Activated naive CD4-positive, alpha-beta T cell treated with anti-CD3 and anti-CD28 coated beads for 36 hours (primary cell): ENCODE measurements at regions not wholly inside any gene's neighbourhood (a gene's known extent, or its start where the extent isn't known, plus 50 kb on each side); places are given as distances from the start of the nearest gene placed in this dataset.
"Not testable (repeated sequence)": the region's sequence is repeated elsewhere in the genome, so short reads cannot be mapped to it uniquely, and the experiment has no call there.

Source experiments
- CTCF ChIA-PET: fragments of 350-600 bp; sonication (Branson Sonifier 250); formaldehyde crosslinking; loops from one replicate; lab custom pipeline; 2021; ENCODE audit warnings: antibody characterized with exemption; lab: Charles Lee
- DNase-seq: peaks from one replicate; pipeline ENCODE4 v3.0.0-alpha.2; 2020
- H3K27ac Mint-ChIP-seq: one replicate; pipeline ENCODE4 v1.8.0; 2021; ENCODE audit warnings: mild to moderate bottlenecking, mixed read lengths
- H3K27me3 Mint-ChIP-seq: one replicate; pipeline ENCODE4 v1.8.0; 2021; ENCODE audit warnings: low read depth, mixed read lengths
- H3K36me3 Mint-ChIP-seq: one replicate; pipeline ENCODE4 v1.8.0; 2021; ENCODE audit warnings: low read depth, mixed read lengths
- H3K4me1 Mint-ChIP-seq: one replicate; pipeline ENCODE4 v1.8.0; 2021; ENCODE audit warnings: low read depth, mixed read lengths
- H3K4me3 Mint-ChIP-seq: one replicate; pipeline ENCODE4 v1.8.0; 2021; ENCODE audit warnings: mild to moderate bottlenecking, moderate library complexity, mixed read lengths
- H3K9me3 Mint-ChIP-seq: one replicate; pipeline ENCODE4 v1.8.0; 2021; ENCODE audit warnings: mixed read lengths
- intact Hi-C: fragments of 100-400 bp; cut with micrococcal nuclease; formaldehyde crosslinking; loops from one replicate; pipeline ENCODE4 v1.15.1; 2023

DNA sequence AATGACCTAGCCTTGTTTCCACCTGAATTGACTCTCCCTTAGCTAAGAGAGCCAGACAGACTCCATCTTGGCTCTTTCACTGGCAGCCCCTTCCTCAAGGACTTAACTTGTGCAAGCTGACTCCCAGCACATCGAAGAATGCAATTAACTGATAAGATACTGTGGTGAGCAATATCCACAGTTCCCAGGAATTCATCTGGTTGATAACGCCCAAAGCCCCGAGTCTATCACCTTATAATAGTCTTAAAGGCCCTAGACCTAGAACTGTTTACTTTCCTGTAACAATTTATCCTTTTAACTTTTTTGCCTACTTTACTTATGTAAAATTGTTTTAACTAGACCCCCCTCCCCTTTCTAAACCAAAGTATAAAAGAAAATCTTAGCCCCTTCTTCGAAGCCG lies 130.1 kb upstream of the ROPN1B start:
- H3K9me3 Mint-ChIP-seq, H3K4me3 Mint-ChIP-seq, H3K27ac Mint-ChIP-seq, H3K27me3 Mint-ChIP-seq, H3K4me1 Mint-ChIP-seq, DNase-seq, H3K36me3 Mint-ChIP-seq, intact Hi-C loops, CTCF ChIA-PET: not testable (repeated sequence)

DNA sequence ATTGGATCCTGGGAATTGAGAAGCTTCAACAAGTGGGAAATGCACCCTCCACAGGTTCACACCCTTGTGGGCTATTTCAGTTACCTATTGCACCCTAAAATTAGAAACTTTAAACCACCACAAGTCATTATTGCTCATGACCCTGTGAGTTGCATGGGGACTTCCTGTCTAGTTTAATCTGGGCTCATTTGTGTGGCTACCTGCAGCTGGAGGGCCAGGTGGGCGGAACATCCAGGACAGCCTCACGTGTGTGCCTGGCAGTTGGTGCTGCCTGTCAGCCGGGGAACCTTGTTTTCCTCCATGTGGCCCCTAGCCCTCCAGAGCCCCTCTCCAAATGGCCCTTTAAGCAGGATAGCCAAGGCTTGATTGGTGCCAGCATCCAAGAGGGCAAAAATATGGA lies 128.5 kb upstream of the ROPN1B start:
- intact Hi-C loops, H3K4me3 Mint-ChIP-seq, H3K36me3 Mint-ChIP-seq, H3K4me1 Mint-ChIP-seq, H3K27ac Mint-ChIP-seq, H3K27me3 Mint-ChIP-seq, DNase-seq, H3K9me3 Mint-ChIP-seq: not testable (repeated sequence)
- CTCF ChIA-PET, result interaction anchor here (0.6 kb wide), 1 partner anchor 86 kb away, joined by 3 read pairs; no protein-coding TSS in a partner anchor

GRCh38 chr3:125847966-125848365 lies 121.0 kb upstream of the ROPN1B start:
- intact Hi-C loops, CTCF ChIA-PET, H3K27me3 Mint-ChIP-seq, H3K4me1 Mint-ChIP-seq, H3K4me3 Mint-ChIP-seq, DNase-seq, H3K9me3 Mint-ChIP-seq, H3K27ac Mint-ChIP-seq, H3K36me3 Mint-ChIP-seq: not testable (repeated sequence)

DNA sequence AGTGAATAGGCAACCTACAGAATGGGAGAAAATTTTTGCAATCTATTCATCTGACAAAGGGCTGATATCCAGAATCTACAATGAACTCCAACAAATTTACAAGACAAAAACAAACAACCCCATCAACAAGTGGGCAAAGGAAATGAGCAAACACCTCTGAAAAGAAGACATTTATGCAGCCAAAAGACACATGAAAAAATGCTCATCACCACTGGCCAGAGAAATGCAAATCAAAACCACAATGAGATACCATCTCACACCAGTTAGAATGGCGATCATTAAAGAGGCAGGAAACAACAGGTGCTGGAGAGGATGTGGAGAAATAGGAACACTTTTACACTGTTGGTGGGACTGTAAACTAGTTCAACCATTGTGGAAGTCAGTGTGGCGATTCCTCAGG lies 114.0 kb upstream of the ROPN1B start:
- H3K27me3 Mint-ChIP-seq, intact Hi-C loops, H3K4me3 Mint-ChIP-seq, H3K4me1 Mint-ChIP-seq, CTCF ChIA-PET, DNase-seq, H3K27ac Mint-ChIP-seq, H3K36me3 Mint-ChIP-seq, H3K9me3 Mint-ChIP-seq: not testable (repeated sequence)

- CTCF ChIA-PET, H3K27ac Mint-ChIP-seq, H3K4me3 Mint-ChIP-seq, H3K36me3 Mint-ChIP-seq, H3K4me1 Mint-ChIP-seq, H3K9me3 Mint-ChIP-seq, intact Hi-C loops, H3K27me3 Mint-ChIP-seq: not testable (repeated sequence)
- peak; percentile 35 for DNase-seq
Observed at GRCh38 chr3:125860547-125860946, 108.4 kb upstream of the ROPN1B start.

- DNase-seq, H3K36me3 Mint-ChIP-seq, H3K4me3 Mint-ChIP-seq, intact Hi-C loops, H3K4me1 Mint-ChIP-seq, H3K9me3 Mint-ChIP-seq, H3K27ac Mint-ChIP-seq, H3K27me3 Mint-ChIP-seq: not testable (repeated sequence)
- CTCF ChIA-PET, result interaction anchor here (0.7 kb wide), 1 partner anchor 350 kb away, joined by 3 read pairs; no protein-coding TSS in a partner anchor
Observed at GRCh38 chr3:125862841-125863254, 106.1 kb upstream of the ROPN1B start.

DNA sequence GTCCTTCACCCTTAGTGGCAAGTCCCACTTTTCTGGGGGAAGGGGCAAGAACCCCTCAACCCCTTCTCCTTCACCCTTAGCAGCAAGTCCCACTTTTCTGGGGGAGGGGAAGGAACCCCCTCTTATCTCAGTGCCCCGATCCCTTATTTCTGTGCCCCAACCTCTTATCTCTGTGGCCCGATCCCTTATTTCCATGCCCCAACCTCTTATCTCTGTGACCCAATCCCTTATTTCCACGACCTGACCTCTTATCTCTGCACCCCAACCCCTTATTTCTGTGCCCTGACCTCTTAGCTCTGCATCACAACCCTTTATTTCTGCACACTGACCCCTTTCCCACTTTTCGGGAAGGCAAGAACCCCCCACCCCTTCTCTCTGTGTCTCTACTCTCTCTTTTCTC lies 104.4 kb upstream of the ROPN1B start:
- H3K27me3 Mint-ChIP-seq, H3K36me3 Mint-ChIP-seq, intact Hi-C loops, H3K27ac Mint-ChIP-seq, DNase-seq, H3K4me1 Mint-ChIP-seq, H3K9me3 Mint-ChIP-seq, CTCF ChIA-PET, H3K4me3 Mint-ChIP-seq: not testable (repeated sequence)

- H3K27me3 Mint-ChIP-seq, intact Hi-C loops: not testable (repeated sequence)
- peaks cover 12% of the 10 kb centered on the region for H3K36me3 Mint-ChIP-seq
Observed at GRCh38 chr3:125886006-125886405, 83.0 kb upstream of the ROPN1B start.

DNA sequence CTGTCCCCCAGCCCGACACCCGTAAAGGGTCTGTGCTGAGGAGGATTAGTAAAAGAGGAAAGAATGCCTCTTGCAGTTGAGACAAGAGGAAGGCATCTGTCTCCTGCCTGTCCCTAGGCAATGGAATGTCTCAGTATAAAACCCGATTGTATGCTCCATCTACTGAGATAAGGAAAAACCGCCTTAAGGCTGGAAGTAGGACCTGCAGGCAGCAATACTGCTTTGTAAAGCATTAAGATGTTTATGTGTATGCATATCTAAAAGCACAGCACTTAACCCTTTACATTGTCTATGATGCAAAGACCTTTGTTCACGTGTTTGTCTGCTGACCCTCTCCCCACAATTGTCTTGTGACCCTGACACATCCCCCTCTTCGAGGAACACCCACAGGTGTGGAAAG lies 69.8 kb upstream of the ROPN1B start:
- intact Hi-C loops, H3K9me3 Mint-ChIP-seq, H3K27ac Mint-ChIP-seq, H3K27me3 Mint-ChIP-seq, DNase-seq, H3K4me1 Mint-ChIP-seq, H3K36me3 Mint-ChIP-seq, CTCF ChIA-PET, H3K4me3 Mint-ChIP-seq: not testable (repeated sequence)

More at GRCh38 chr3:125886006-125886405, 83.0 kb upstream of the ROPN1B start:
- H3K4me3 Mint-ChIP-seq, H3K4me1 Mint-ChIP-seq, CTCF ChIA-PET, DNase-seq, H3K27ac Mint-ChIP-seq: not testable (repeated sequence)
- peaks cover 21% of the 10 kb centered on the region for H3K9me3 Mint-ChIP-seq

DNA sequence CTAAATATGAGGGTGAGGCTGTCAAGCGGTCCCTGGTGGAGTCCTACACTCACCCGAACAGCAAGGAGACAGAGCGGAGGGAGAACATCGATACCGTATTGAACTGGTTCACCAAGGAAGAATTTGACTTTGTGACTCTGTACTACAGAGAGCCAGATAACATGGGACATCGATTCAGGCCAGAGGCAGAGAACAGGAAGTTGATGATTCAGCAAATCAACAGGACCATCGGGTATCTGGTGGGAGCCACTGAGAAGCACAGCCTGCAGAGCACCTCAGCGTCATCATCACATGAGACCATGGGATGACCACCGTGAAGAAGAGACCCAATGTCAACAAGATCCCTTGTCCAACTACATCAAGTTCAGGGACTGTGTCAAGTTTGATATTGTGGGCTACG lies 67.5 kb upstream of the ROPN1B start:
- H3K27me3 Mint-ChIP-seq, H3K4me3 Mint-ChIP-seq, H3K9me3 Mint-ChIP-seq, CTCF ChIA-PET, DNase-seq, H3K4me1 Mint-ChIP-seq, H3K36me3 Mint-ChIP-seq, H3K27ac Mint-ChIP-seq, intact Hi-C loops: not testable (repeated sequence)

DNA sequence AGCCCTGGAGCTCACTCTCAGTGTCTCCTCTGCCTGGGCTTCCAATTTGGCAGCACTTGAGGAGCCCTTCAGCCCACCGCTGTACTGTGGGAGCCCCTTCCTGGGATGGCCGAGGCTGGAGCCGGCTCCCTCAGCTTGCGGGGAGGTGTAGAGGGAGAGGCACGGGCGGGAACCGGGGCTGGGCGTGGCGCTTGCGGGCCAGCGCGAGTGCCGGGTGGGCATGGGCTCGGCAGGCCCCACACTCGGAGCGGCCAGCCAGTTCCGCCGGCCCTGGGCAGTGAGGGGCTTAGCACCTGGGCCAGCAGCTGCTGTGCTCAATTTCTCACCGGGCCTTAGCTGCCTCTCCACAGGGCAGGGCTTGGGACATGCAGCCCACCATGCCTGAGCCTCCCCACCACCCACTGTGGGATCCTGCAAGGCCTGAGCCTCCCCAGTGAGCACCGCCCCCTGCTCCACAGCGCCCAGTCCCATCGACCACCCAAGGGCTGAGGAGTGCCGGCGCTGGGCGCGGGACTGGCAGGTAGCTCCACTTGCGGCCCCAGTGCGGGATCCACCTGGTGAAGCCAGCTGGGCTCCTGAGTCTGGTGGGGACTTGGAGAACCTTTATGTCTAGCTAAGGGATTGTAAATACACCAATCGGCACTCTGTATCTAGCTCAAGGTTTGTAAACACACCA lies 65.1 kb upstream of the ROPN1B start:
- H3K9me3 Mint-ChIP-seq, H3K4me3 Mint-ChIP-seq, H3K27ac Mint-ChIP-seq, H3K27me3 Mint-ChIP-seq, DNase-seq, CTCF ChIA-PET, intact Hi-C loops, H3K4me1 Mint-ChIP-seq, H3K36me3 Mint-ChIP-seq: not testable (repeated sequence)

GRCh38 chr3:125907279-125907678 lies 61.7 kb upstream of the ROPN1B start:
- H3K27me3 Mint-ChIP-seq, DNase-seq, H3K4me3 Mint-ChIP-seq, CTCF ChIA-PET, H3K4me1 Mint-ChIP-seq, H3K36me3 Mint-ChIP-seq, H3K27ac Mint-ChIP-seq, H3K9me3 Mint-ChIP-seq, intact Hi-C loops: not testable (repeated sequence)

- H3K4me3 Mint-ChIP-seq, H3K4me1 Mint-ChIP-seq, H3K27ac Mint-ChIP-seq, H3K27me3 Mint-ChIP-seq, H3K9me3 Mint-ChIP-seq, H3K36me3 Mint-ChIP-seq, CTCF ChIA-PET, DNase-seq: not testable (repeated sequence)
- intact Hi-C loops, result loop anchor here (10.0 kb wide), 1 partner anchor 1684 kb away; the partner anchor contains the start of genes MCM2 and TPRA1
Observed at GRCh38 chr3:125910851-125911250, 58.1 kb upstream of the ROPN1B start.
